ENCODE measurements at regions not wholly inside any gene's neighbourhood (a gene's known extent, or its start where the extent isn't known, plus 50 kb on each side); places are given as distances from the start of the nearest gene placed in this dataset.
A peak's percentile ranks its signal among the peaks of the same experiment; 100 is the strongest.

DNA sequence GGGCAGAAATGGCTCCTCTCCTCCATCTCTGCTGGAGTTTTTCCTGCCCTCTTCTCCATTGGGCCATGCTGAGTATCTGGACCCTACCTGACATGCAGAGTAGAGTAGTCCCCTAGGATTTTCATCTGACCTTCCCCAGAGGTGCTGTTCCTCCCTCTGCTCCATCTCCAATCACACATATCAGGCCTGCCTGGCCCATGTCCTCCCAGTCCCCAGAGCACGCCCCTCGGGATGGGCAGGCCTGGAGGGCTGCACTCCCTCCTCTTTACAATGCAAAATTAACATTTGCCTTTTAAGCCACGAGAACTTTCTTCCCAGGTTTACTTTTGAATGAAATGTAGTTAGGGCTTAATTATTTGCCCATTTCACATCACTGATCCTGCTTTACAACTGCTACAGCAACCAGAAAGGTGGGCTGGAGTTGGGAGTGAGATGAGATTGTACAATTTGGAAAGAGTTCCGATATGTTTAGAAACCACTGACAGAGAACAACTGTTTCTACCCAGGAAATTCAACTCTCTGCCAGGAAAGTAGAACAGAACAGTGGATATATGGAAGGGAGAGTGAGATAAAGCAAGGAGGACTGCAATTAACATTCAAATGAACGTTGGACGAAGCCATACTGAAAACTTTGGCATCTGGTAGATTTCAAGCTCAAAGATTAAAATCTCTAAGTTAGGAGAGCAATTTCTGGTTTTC is 184.0 kb upstream of the HABP2 start:
- H3K27me3 ChIP-seq (ENCODE audit: control insufficient read depth, insufficient read depth, low read length, poor library complexity, severe bottlenecking), result peaks cover 22% of the 10 kb centered on the region
- WGBS, 2 experiments (ENCODE audit: insufficient coverage in 1 of 2, insufficient read length in 1 of 2), result 89 to 100% methylated on average over 3 to 6 of the region's 6 CpGs
- H3K4me1 ChIP-seq (ENCODE audit: control insufficient read depth, insufficient read depth, low read length), result no peaks in the 10 kb centered on the region
- DNase-seq, result no peak
- H3K9me3 ChIP-seq (ENCODE audit: control insufficient read depth, low read length), result peaks cover 8% of the 10 kb centered on the region
- no peak overlapping the region for H3K27ac Mint-ChIP-seq
- no peaks in the 10 kb centered on the region for H3K36me3 Mint-ChIP-seq (ENCODE audit: low read depth)
- H3K36me3 ChIP-seq (ENCODE audit: control insufficient read depth, insufficient read depth, low read length), result no peaks in the 10 kb centered on the region
- no peak overlapping the region for H3K4me3 Mint-ChIP-seq
- no peaks in the 10 kb centered on the region for H3K4me1 Mint-ChIP-seq
- peaks cover 6% of the 10 kb centered on the region for H3K9me3 Mint-ChIP-seq
- no peak overlapping the region for H3K4me3 ChIP-seq (ENCODE audit: low read length)
- peaks cover 24% of the 10 kb centered on the region for H3K27me3 Mint-ChIP-seq (ENCODE audit: insufficient read depth)
- TF ChIP-seq, protein P1, sequence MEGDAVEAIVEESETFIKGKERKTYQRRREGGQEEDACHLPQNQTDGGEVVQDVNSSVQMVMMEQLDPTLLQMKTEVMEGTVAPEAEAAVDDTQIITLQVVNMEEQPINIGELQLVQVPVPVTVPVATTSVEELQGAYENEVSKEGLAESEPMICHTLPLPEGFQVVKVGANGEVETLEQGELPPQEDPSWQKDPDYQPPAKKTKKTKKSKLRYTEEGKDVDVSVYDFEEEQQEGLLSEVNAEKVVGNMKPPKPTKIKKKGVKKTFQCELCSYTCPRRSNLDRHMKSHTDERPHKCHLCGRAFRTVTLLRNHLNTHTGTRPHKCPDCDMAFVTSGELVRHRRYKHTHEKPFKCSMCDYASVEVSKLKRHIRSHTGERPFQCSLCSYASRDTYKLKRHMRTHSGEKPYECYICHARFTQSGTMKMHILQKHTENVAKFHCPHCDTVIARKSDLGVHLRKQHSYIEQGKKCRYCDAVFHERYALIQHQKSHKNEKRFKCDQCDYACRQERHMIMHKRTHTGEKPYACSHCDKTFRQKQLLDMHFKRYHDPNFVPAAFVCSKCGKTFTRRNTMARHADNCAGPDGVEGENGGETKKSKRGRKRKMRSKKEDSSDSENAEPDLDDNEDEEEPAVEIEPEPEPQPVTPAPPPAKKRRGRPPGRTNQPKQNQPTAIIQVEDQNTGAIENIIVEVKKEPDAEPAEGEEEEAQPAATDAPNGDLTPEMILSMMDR (conservative IDR thresholded peaks at IDR 0.05), result no peak
- no peak overlapping the region for H3K27ac ChIP-seq (ENCODE audit: low read depth, low read length)
- H3K9ac ChIP-seq (ENCODE audit: extremely low read depth, low read length, poor library complexity, severe bottlenecking), result no peak overlapping the region

DNA sequence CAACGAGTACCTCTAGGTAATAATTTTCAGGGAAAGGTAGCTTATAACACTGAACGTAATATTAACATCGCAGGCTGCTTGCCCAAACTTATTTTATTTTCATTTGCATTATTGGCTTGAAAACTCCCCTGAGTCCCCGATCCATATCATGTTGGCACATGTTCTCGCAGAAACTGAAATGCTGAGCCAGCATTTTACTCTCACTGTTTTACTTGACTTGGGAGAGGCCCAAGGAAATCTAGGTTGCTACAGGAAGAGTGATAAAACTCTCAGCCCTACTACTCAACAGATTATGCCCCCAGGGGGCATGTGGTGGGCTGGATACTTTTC is 183.5 kb upstream of the HABP2 start:
- Histone ChIP-seq H3K27me3 (ENCODE audit: control insufficient read depth, insufficient read depth, low read length, poor library complexity, severe bottlenecking) (peaks cover 22% of the 10 kb centered on the region), H3K27ac (ENCODE audit: low read depth, low read length) (no peak overlapping the region), H3K4me1 (ENCODE audit: control insufficient read depth, insufficient read depth, low read length) (no peaks in the 10 kb centered on the region), H3K36me3 (ENCODE audit: control insufficient read depth, insufficient read depth, low read length) (no peaks in the 10 kb centered on the region), H3K4me3 (ENCODE audit: low read length) (no peak overlapping the region), H3K9ac (ENCODE audit: extremely low read depth, low read length, poor library complexity, severe bottlenecking) (no peak overlapping the region), H3K9me3 (ENCODE audit: control insufficient read depth, low read length) (peaks cover 8% of the 10 kb centered on the region)
- peaks cover 6% of the 10 kb centered on the region for H3K9me3 Mint-ChIP-seq
- DNase-seq, result no peak
- TF ChIP-seq, protein P1 (conservative IDR thresholded peaks at IDR 0.05), result no peak
- H3K4me3 Mint-ChIP-seq, result no peak overlapping the region
- WGBS, 2 experiments (ENCODE audit: insufficient coverage in 1 of 2, insufficient read length in 1 of 2), result 75 to 100% methylated on average over 2 to 5 of the region's 5 CpGs
- H3K4me1 Mint-ChIP-seq, result no peaks in the 10 kb centered on the region
- H3K36me3 Mint-ChIP-seq (ENCODE audit: low read depth), result no peaks in the 10 kb centered on the region
- H3K27ac Mint-ChIP-seq, result no peak overlapping the region
- peaks cover 24% of the 10 kb centered on the region for H3K27me3 Mint-ChIP-seq (ENCODE audit: insufficient read depth)

DNA sequence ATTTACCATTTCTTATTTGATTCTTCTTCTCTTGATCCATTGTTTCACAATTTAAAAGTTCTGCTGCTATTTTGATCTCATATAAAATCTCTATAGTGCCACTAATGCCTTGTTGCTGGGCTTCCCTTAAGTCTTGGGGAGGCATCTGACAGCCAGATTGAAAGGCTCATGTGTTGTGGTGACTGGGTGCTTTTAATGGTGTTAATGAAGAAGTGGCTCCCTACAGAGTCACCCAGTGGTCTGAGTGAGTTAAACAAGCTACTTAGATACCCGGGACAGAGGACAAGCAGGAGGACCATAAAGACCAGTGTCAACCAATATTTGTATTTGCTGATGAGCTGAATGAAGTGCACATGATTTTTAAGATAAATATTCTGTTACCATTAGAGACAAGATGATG is 176.4 kb upstream of the HABP2 start:
- no peak overlapping the region for H3K9ac ChIP-seq (ENCODE audit: extremely low read depth, low read length, poor library complexity, severe bottlenecking)
- WGBS, 2 experiments (ENCODE audit: insufficient coverage in 1 of 2, insufficient read length in 1 of 2), result 47 to 82% methylated on average over 1 of the region's 1 CpG

More for the DNA sequence above, 176.4 kb upstream of the HABP2 start:
- no peak overlapping the region for H3K27ac ChIP-seq (ENCODE audit: low read depth, low read length)
- H3K27me3 Mint-ChIP-seq (ENCODE audit: insufficient read depth), result peaks cover 21% of the 10 kb centered on the region
- H3K27me3 ChIP-seq (ENCODE audit: control insufficient read depth, insufficient read depth, low read length, poor library complexity, severe bottlenecking), result peaks cover 18% of the 10 kb centered on the region
- H3K4me3 Mint-ChIP-seq, result no peak overlapping the region
- no peak overlapping the region for H3K4me3 ChIP-seq (ENCODE audit: low read length)
- no peaks in the 10 kb centered on the region for H3K9me3 ChIP-seq (ENCODE audit: control insufficient read depth, low read length)
- H3K4me1 Mint-ChIP-seq, result peaks cover 7% of the 10 kb centered on the region
- H3K9me3 Mint-ChIP-seq, result no peaks in the 10 kb centered on the region
- DNase-seq, result no peak
- no peak overlapping the region for H3K27ac Mint-ChIP-seq
- TF ChIP-seq, protein P1 (conservative IDR thresholded peaks at IDR 0.05), result peak; percentile 14
- no peaks in the 10 kb centered on the region for H3K36me3 ChIP-seq (ENCODE audit: control insufficient read depth, insufficient read depth, low read length)
- no peaks in the 10 kb centered on the region for H3K4me1 ChIP-seq (ENCODE audit: control insufficient read depth, insufficient read depth, low read length)
- H3K36me3 Mint-ChIP-seq (ENCODE audit: low read depth), result no peaks in the 10 kb centered on the region
